Calu3 (cell line): ENCODE measurements at regions not wholly inside any gene's neighbourhood (a gene's known extent, or its start where the extent isn't known, plus 50 kb on each side); places are given as distances from the start of the nearest gene placed in this dataset.

Source experiments
- BruUV-seq: library from RNA; stranded (reverse); fragments of 400-500 nt; replicated peaks from 2 replicates; lab custom pipeline; 2021; lab: Mats Ljungman, UMichigan
- CTCF ChIA-PET: fragments of 300-600 bp; sonication (Branson Sonifier 250); formaldehyde crosslinking; loops from one replicate; lab custom pipeline; 2022; ENCODE audit warnings: antibody characterized with exemption; lab: Charles Lee
- DNase-seq: peaks from one replicate; pipeline ENCODE4 v3.0.0; 2022
- H3K27ac Mint-ChIP-seq: one replicate; pipeline ENCODE4 v1.8.0; 2022; ENCODE audit warnings: mixed read lengths; ENCODE audit not compliant: unreplicated experiment
- H3K27me3 Mint-ChIP-seq: one replicate; pipeline ENCODE4 v1.8.0; 2022; ENCODE audit warnings: mixed read lengths; ENCODE audit not compliant: unreplicated experiment
- H3K36me3 Mint-ChIP-seq: one replicate; pipeline ENCODE4 v1.8.0; 2022; ENCODE audit warnings: mild to moderate bottlenecking, moderate library complexity, mixed read lengths; ENCODE audit not compliant: insufficient read depth, unreplicated experiment
- H3K4me1 Mint-ChIP-seq: one replicate; pipeline ENCODE4 v1.8.0; 2022; ENCODE audit warnings: mild to moderate bottlenecking, low read depth, mixed read lengths; ENCODE audit not compliant: unreplicated experiment
- H3K4me3 Mint-ChIP-seq: one replicate; pipeline ENCODE4 v1.8.0; 2022; ENCODE audit warnings: mild to moderate bottlenecking, low read depth, moderate library complexity, mixed read lengths; ENCODE audit not compliant: unreplicated experiment
- H3K9me3 Mint-ChIP-seq: one replicate; pipeline ENCODE4 v1.8.0; 2022; ENCODE audit warnings: low read depth, mixed read lengths; ENCODE audit not compliant: unreplicated experiment
- CTCF ChIP-seq: fragments of 200-600 bp; IDR thresholded peaks from one replicate; pipeline ENCODE4 v1.8.0; 2022; ENCODE audit warnings: antibody characterized with exemption; ENCODE audit not compliant: unreplicated experiment
- intact Hi-C: fragments of 100-400 bp; cut with micrococcal nuclease; formaldehyde crosslinking; loops from one replicate; pipeline ENCODE4 v1.10.0; 2022; ENCODE audit not compliant: unreplicated experiment

GRCh38 chr2:181778621-181779201 lies 98.4 kb upstream of the NEUROD1 start:
- no peak overlapping the region for H3K4me3 Mint-ChIP-seq
- TF ChIP-seq CTCF: no peak
- peaks cover 3% of the 10 kb centered on the region for H3K9me3 Mint-ChIP-seq
- intact Hi-C loops: no loop called here
- peaks cover 3% of the 10 kb centered on the region for H3K36me3 Mint-ChIP-seq
- CTCF ChIA-PET: interaction anchor here (1.2 kb wide), 1 partner anchor 61 kb away, joined by 6 read pairs; no protein-coding TSS in a partner anchor
- no peak for DNase-seq
- H3K4me1 Mint-ChIP-seq: peaks cover 69% of the 10 kb centered on the region
- BruUV-seq: no TSS peak
- peak overlapping the region; percentile 90 for H3K27ac Mint-ChIP-seq
- H3K27me3 Mint-ChIP-seq: no peaks in the 10 kb centered on the region

- DNase-seq: no peak
- Mint-ChIP-seq H3K27ac (peak overlapping the region; percentile 90), H3K36me3 (peaks cover 3% of the 10 kb centered on the region), H3K27me3 (no peaks in the 10 kb centered on the region), H3K9me3 (no peaks in the 10 kb centered on the region), H3K4me1 (peaks cover 69% of the 10 kb centered on the region), H3K4me3 (no peak overlapping the region)
- no TSS peak for BruUV-seq
- intact Hi-C loops: loop anchor here (1.0 to 2.0 kb wide), 3 partner anchors 10 to 65 kb away; no protein-coding TSS in a partner anchor
- CTCF ChIA-PET: interaction anchor here (1.2 to 2.1 kb wide), 4 partner anchors 9 to 125 kb away, joined by 5 to 9 read pairs (median 8); no protein-coding TSS in a partner anchor
- no peak for TF ChIP-seq CTCF
These were observed 99.1 kb upstream of the NEUROD1 start for GRCh38 chr2:181779288-181780021.

DNA sequence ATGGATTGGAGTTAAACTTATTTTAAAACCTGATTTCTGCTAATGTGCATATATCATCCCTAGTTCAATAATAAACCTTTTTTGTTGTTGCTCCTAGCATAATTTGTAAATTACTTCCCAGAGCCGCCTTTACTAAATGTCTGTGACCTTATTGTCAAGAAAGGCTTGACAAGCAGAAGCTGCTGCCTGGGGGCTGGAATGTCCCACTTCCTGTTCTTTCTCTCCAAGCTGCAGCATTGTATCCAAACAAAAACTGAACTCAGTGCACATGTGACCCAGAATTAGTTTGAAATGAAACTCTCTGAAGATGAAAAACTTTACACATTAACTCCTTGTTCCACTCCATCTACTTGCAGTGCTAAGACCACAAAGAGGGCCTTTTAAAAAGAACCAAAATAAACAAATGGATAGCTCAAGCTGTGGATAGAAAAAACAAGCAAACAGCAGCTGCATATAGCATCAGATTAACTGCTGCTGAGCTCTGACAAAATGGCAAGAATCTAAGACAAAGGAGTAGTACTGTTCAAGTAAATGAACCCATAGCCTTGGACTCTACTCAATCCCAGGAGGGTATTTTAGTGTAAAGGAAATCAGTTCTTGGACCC lies 99.8 kb upstream of the NEUROD1 start:
- H3K27ac Mint-ChIP-seq: peak overlapping the region; percentile 90
- peaks cover 3% of the 10 kb centered on the region for H3K36me3 Mint-ChIP-seq
- no peak overlapping the region for H3K4me3 Mint-ChIP-seq
- TF ChIP-seq CTCF: no peak
- peak; percentile 31 for DNase-seq
- no peaks in the 10 kb centered on the region for H3K27me3 Mint-ChIP-seq
- no TSS peak for BruUV-seq
- no peaks in the 10 kb centered on the region for H3K9me3 Mint-ChIP-seq
- intact Hi-C loops: loop anchor here (1.0 to 2.0 kb wide), 3 partner anchors 9 to 65 kb away; no protein-coding TSS in a partner anchor
- CTCF ChIA-PET: interaction anchor here (1.3 to 2.1 kb wide), 5 partner anchors 9 to 124 kb away, joined by 5 to 9 read pairs (median 8); no protein-coding TSS in a partner anchor
- peaks cover 65% of the 10 kb centered on the region for H3K4me1 Mint-ChIP-seq

DNA sequence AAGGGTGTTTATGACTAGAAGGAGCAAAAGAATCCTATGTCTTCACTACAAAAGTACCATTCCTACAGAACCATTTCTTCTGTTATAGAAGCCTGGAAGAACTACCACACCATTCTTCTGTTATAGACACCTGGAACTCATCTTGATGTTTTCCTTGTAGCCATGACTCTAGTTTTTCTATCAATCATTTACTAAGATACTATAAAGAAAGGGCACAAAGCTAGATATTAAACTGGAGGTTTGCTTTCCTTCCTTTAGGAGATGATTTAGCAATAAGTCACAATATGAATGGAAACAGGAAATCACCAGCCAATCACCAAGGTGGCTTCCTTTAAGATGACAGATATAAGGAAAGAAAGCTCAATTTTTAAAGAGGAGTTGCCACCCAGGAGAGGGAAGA lies 100.3 kb upstream of the NEUROD1 start:
- H3K27ac Mint-ChIP-seq: peak overlapping the region; percentile 90
- BruUV-seq: no TSS peak
- peaks cover 64% of the 10 kb centered on the region for H3K4me1 Mint-ChIP-seq
- intact Hi-C loops: loop anchor here (1.0 to 2.0 kb wide), 3 partner anchors 9 to 64 kb away; no protein-coding TSS in a partner anchor
- TF ChIP-seq CTCF: no peak
- H3K4me3 Mint-ChIP-seq: no peak overlapping the region
- CTCF ChIA-PET: interaction anchor here (1.3 to 2.1 kb wide), 5 partner anchors 9 to 124 kb away, joined by 5 to 9 read pairs (median 8); no protein-coding TSS in a partner anchor
- H3K9me3 Mint-ChIP-seq: no peaks in the 10 kb centered on the region
- no peak for DNase-seq
- peaks cover 3% of the 10 kb centered on the region for H3K36me3 Mint-ChIP-seq
- no peaks in the 10 kb centered on the region for H3K27me3 Mint-ChIP-seq
